DMS 273 (cell line): ENCODE measurements at regions not wholly inside any gene's neighbourhood (a gene's known extent, or its start where the extent isn't known, plus 50 kb on each side); places are given as distances from the start of the nearest gene placed in this dataset.
A peak's percentile ranks its signal among the peaks of the same experiment; 100 is the strongest.
"Not testable (repeated sequence)": the region's sequence is repeated elsewhere in the genome, so short reads cannot be mapped to it uniquely, and the experiment has no call there.

Experiments
- DNase-seq: peaks from one replicate; lab custom pipeline; 2025; ENCODE audit not compliant: unreplicated experiment; lab: John Stamatoyannopoulos, UW

- no peak for DNase-seq
Observed at GRCh38 chr12:46574847-46575246, 202.3 kb upstream of the SLC38A2 start.

DNA sequence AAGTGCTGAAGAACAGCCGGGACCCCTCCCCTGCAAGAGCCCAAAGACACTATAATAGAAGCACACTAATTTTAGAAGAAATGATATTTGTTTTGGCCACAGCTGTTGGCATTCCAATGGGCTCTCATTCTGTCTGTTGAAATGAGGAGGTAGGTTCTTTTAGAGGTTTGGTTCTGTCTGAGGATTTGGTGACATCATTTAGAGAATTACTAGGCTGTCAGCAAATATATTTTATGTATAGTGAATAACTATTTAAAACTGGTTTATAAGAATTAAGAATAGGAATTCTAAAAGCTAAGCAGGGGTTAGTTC, 200.7 kb upstream of the SLC38A2 start:
- DNase-seq = no peak

DNA sequence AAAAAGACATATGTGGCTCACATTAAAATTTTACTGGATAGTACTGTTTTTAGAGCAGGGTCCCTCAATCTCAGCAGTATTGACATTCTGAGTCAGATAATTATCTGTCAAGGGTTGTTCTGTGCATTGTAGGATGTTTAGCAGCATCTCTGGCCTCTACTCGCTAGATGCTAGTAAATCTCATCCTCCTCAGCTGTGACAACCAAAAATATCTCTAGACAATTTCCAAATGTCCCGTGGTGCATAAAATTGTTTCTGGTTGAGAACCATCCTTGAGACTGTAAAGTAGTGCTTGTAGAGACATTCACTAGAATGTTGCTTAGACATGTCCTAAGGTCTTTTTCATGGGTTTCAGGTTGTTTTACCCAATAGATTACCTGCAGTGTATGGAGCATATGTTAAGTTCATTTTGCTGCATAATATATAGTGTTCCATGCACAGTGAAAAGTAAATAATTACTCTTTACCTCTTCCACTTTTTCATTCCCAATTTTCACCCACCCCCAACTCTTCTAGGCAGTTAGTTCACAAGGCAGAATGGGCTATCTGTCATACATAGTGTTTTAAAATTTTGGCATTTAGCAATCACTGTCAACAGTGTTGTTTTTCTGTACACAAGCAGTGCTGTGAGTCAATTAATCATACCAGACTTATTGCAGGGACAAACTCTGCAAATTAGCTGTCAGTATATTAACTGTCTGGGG, 200.2 kb upstream of the SLC38A2 start:
- no peak for DNase-seq

- DNase-seq = no peak
Observed at GRCh38 chr12:46571608-46572007, 199.0 kb upstream of the SLC38A2 start.

GRCh38 chr12:46569826-46570439, 197.4 kb upstream of the SLC38A2 start:
- DNase-seq = no peak

DNA sequence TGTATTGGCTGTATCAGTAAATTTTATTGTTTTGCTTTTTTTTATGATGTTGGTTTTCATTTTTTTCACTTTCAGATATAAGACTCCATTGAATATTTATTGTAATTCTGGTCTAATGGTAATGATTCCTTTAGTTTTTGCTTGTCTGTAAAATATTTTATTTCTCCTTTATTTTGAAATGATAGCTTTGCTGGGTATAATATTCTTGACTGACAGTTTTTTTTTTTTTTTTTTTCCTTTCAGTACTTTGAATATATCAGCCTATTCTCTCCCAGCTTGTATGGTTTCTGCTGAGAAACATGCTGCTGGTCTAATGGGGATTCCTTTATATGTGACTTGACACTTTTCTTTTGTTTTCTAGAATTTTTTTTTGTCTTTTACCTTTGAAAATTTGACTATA, 195.1 kb upstream of the SLC38A2 start:
- DNase-seq = no peak

GRCh38 chr12:46562625-46563225, 190.2 kb upstream of the SLC38A2 start:
- DNase-seq = no peak

DNA sequence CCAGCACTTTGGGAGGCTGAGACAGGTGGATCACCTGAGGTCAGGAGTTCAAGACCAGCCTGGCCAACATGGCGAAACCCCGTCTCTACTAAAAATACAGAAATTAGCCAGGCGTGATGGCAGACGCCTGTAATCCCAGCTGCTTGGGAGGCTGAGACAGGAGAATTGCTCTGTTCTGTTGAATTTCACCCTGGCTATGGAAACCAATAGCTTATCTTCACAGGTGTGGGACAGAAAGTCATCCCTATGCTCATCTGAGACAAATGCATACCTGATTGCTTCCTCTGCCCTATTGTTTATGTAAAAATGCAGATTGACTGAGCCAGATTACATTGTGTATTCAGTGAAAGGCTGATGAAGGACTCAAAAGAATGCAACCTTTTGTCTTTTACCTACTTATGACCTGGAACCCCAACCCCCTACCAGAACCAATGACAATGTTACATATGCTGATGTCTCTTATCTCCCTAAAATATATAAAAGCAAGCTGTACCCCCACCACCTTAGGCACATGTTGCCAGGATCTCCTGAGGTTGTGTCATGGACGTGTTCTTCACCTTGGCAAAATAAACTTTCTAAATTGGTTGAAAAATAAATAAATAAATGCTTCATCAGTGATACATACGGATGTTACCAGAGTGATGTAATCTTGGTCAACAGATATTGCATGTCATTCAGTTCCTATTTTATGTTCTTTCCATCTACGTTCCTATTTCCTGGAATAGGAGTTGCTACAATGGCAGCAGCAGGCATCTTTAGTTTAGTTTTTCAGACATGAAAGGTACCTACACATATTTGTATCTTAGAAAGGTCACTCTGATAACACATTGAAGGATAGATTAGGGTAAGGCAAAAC, 189.4 kb upstream of the SLC38A2 start:
- not testable (repeated sequence) for DNase-seq

GRCh38 chr12:46560874-46561273, 188.3 kb upstream of the SLC38A2 start:
- DNase-seq = no peak

DNA sequence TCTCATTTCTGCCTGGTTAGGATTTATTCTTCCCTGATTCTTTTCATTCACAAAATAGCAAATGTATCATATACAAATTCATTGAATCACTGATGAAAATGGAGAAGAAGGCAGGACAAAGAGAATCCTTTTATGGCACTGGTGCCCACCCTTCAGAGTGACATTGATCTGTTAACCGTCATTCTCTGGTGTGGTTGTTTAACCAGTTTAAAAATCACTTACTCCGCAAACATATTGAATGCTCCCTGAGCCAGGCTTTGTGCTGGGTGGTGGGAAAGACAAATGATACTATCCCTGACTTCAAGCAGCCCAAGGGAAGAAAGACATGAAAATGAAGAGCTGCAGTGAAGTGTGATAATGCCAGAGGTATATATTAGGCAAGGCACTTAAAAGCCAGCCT, 187.5 kb upstream of the SLC38A2 start:
- DNase-seq = no peak

DNA sequence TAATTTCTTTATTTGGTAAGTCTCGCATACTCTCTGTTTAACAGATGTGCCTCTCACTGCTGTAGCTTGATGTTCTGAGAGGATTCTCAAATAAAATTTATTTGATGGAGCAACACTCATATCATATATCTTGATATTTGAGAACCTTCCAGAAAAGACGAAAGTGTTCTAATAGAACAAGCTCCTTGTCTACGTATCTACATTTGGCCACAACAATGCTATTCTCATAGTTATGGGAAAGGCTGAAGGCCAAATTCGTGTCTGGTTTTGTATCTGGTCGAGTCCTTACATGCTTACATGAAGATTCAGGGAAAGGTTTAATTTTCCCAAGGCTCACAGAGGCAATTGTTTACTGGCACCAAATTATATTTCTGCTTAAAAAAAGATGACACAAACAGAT, 186.7 kb upstream of the SLC38A2 start:
- DNase-seq = no peak

- DNase-seq = no peak
Observed at GRCh38 chr12:46558677-46559076, 186.1 kb upstream of the SLC38A2 start.

- DNase-seq = no peak
Observed at GRCh38 chr12:46557539-46558373, 185.2 kb upstream of the SLC38A2 start.

DNA sequence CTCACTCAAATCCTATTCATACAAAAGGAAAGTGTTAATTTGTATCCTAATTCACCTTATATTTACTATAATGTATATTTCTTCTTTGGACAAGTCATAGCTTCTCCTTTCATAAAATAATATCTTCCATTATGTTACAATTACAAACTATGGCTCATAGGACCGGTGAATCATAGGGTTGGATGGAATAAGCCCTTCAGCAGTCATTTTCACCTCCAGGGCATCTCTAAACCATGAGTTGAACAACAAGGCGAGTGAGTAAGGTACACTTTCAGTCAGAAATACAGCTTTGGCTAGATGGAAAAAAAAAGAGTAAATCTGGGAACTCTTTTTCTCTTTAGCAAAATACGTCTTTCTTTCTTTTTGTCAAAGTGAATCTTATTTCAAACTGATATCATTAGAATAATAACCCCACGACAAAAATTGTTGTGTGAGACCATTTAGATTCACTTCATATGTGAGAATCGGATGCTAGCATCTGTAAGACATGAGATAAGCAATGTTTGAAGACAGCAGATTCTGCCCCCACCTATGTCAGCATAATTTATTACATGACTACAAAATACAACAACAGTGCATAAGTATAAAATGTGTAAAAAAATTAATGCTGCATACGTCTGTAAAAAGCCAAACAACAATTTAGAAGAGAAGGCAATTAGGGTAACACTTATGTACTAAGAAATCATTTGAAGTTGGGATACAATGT, 184.4 kb upstream of the SLC38A2 start:
- DNase-seq = no peak

GRCh38 chr12:46556105-46556559, 183.6 kb upstream of the SLC38A2 start:
- DNase-seq = peak; percentile 18

DNA sequence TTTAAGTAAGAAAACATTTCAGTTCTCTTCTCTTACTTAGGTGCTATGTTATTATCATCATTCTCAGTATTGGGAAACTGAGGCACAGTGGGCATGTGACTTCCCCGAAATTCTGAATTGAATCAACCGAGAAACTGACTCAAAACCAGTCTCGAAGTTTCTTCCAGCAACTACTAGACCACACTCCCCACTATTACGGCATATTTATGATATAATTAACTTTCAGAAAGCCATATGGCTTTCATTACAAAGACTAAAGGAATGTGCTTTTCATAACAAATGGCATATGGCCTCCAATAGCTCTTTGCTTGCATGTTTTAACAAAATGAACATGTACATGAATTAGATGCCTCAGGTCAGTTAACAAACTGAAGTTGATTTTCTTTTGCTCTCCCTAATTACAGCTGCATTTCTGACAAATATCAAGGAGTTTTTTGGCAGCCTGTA, 182.9 kb upstream of the SLC38A2 start:
- DNase-seq = peak; percentile 70

- DNase-seq = peak; percentile 12
Observed at GRCh38 chr12:46554460-46554859, 181.9 kb upstream of the SLC38A2 start.

- no peak for DNase-seq
Observed at GRCh38 chr12:46553911-46554310, 181.3 kb upstream of the SLC38A2 start.

DNA sequence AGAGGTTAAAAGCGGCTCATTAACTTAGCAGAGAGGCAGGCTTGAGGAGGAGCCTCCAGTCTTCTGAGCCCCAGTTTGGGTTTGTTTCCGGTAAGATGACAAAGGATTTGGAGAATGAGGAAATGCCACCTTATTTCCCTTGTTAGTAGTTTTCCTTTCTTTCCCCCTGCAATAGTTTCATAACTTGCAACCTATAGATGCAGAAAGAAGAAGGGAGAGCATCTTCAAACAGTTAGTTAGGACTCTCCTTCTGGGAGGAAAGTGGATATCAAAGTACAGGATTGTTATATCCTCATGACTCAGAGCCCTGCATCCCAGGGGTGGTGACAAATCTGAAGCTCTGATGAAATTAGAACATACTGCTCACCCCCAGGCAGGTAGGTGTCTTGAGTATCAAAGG, 180.7 kb upstream of the SLC38A2 start:
- DNase-seq = no peak

GRCh38 chr12:46550266-46550879, 177.8 kb upstream of the SLC38A2 start:
- no peak for DNase-seq
